Neural progenitor cell (in vitro differentiated cells): ENCODE measurements at regions not wholly inside any gene's neighbourhood (a gene's known extent, or its start where the extent isn't known, plus 50 kb on each side); places are given as distances from the start of the nearest gene placed in this dataset.

Experiments used
- DNase-seq: peaks from one replicate; pipeline ENCODE4 v3.0.0-alpha.2; 2016; ENCODE audit warnings: low spot score
- H2AFZ ChIP-seq: fragments of 200-600 bp; sonication (generic); replicated peaks from 2 replicates; pipeline ENCODE4 v1.6.1; 2016; ENCODE audit warnings: antibody characterized with exemption
- H3F3A ChIP-seq: fragments of 200-600 bp; sonication (generic); 2 replicates; pipeline ENCODE4 v1.6.1; 2016; ENCODE audit warnings: antibody characterized with exemption, low read depth
- H3K27ac ChIP-seq: fragments of 200-600 bp; sonication (generic); 2 replicates; pipeline ENCODE4 v1.5.1; 2016; ENCODE audit warnings: mild to moderate bottlenecking
- H3K27me3 ChIP-seq: fragments of 200-600 bp; sonication (generic); 2 replicates; pipeline ENCODE4 v1.6.1; 2016; ENCODE audit warnings: mild to moderate bottlenecking, moderate library complexity
- H3K36me3 ChIP-seq: fragments of 200-600 bp; sonication (generic); 2 replicates; pipeline ENCODE4 v1.5.1; 2016
- H3K4me1 ChIP-seq: fragments of 200-600 bp; sonication (generic); 2 replicates; pipeline ENCODE4 v1.6.1; 2016; ENCODE audit warnings: mixed run types
- H3K4me2 ChIP-seq: fragments of 200-600 bp; sonication (generic); 2 replicates; pipeline ENCODE4 v1.6.1; 2016
- H3K4me3 ChIP-seq: fragments of 200-600 bp; sonication (generic); 2 replicates; pipeline ENCODE4 v1.5.1; 2016
- H3K79me2 ChIP-seq: fragments of 200-600 bp; sonication (generic); 2 replicates; pipeline ENCODE4 v1.6.1; 2016; ENCODE audit warnings: low read depth
- H3K9ac ChIP-seq: fragments of 200-600 bp; sonication (generic); 2 replicates; pipeline ENCODE4 v1.6.1; 2016
- H3K9me3 ChIP-seq: fragments of 200-600 bp; sonication (generic); 2 replicates; pipeline ENCODE4 v1.5.1; 2016; ENCODE audit warnings: low read depth
- H4K20me1 ChIP-seq: fragments of 200-600 bp; sonication (generic); 2 replicates; pipeline ENCODE4 v1.6.1; 2016; ENCODE audit warnings: low read depth
- H3K27ac Mint-ChIP-seq: 3 replicates; pipeline ENCODE4 v1.8.0; 2021; ENCODE audit warnings: mixed read lengths
- H3K27me3 Mint-ChIP-seq: 2 replicates; pipeline ENCODE4 v1.8.0; 2022; ENCODE audit warnings: low read depth, mild to moderate bottlenecking, inconsistent platforms, moderate library complexity, mixed read lengths; ENCODE audit not compliant: insufficient read depth
- H3K36me3 Mint-ChIP-seq: 3 replicates; pipeline ENCODE4 v1.8.0; 2021; ENCODE audit warnings: mixed read lengths
- H3K4me1 Mint-ChIP-seq: 3 replicates; pipeline ENCODE4 v1.8.0; 2021; ENCODE audit warnings: mixed read lengths
- H3K4me3 Mint-ChIP-seq: 3 replicates; pipeline ENCODE4 v1.8.0; 2021; ENCODE audit warnings: mild to moderate bottlenecking, moderate library complexity, mixed read lengths
- H3K9me3 Mint-ChIP-seq: 3 replicates; pipeline ENCODE4 v1.8.0; 2020; ENCODE audit warnings: mixed read lengths
- EZH2 ChIP-seq: fragments of 200-600 bp; sonication (generic); IDR thresholded peaks from 2 replicates; pipeline ENCODE4 v1.6.1; 2017; ENCODE audit warnings: antibody characterized with exemption, mild to moderate bottlenecking, moderate library complexity
- EZH2phosphoT487 ChIP-seq: fragments of 200-600 bp; sonication (generic); IDR thresholded peaks from 2 replicates; pipeline ENCODE4 v1.6.1; 2017; ENCODE audit warnings: antibody characterized with exemption
- TF ChIP-seq, protein P1 (sequence below): fragments of 200-600 bp; sonication (generic); IDR thresholded peaks from 2 replicates; pipeline ENCODE4 v1.5.1; 2017; ENCODE audit warnings: antibody characterized with exemption, mild to moderate bottlenecking

GRCh38 chr5:54703565-54704255 lies 186.2 kb downstream of the SNX18 start:
- Histone ChIP-seq H3K4me2 (peak overlapping the region; percentile 47), H3K36me3 (no peaks in the 10 kb centered on the region), H3F3A (peaks cover 15% of the 10 kb centered on the region), H3K9me3 (no peaks in the 10 kb centered on the region), H3K4me3 (peak overlapping the region; percentile 3), H2AFZ (peak overlapping the region; percentile 36), H3K27ac (peak overlapping the region; percentile 18), H3K9ac (no peak overlapping the region), H4K20me1 (no peaks in the 10 kb centered on the region), H3K4me1 (peaks cover 20% of the 10 kb centered on the region), H3K27me3 (peaks cover 22% of the 10 kb centered on the region), H3K79me2 (no peaks in the 10 kb centered on the region)
- Mint-ChIP-seq H3K27me3 (no peaks in the 10 kb centered on the region), H3K4me1 (peaks cover 26% of the 10 kb centered on the region), H3K9me3 (no peaks in the 10 kb centered on the region), H3K27ac (peak overlapping the region; percentile 91), H3K36me3 (no peaks in the 10 kb centered on the region), H3K4me3 (peak overlapping the region; percentile 63)
- DNase-seq: peak; percentile 46
- TF ChIP-seq EZH2phosphoT487: no peak
- TF ChIP-seq EZH2: no peak

DNA sequence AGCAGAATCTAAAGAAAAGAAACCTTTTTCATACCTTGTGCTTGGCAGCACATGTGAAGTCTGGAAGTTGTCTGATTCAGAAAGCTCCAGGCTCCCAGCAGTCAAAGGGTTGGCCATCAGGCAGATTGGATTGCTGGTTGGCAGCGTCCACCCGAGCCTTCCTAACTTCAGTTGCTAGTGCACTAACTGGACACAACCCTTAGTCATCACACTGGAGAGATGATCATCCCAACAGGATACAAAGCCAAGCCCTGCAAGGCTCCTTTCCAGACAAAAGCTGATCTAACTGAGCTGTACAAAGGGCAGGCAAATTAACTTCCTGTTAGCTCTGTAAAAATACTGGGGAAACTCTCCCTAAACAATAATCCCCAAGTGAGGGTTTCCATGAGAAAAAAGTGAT lies 185.6 kb downstream of the SNX18 start:
- Histone ChIP-seq H3K4me2 (peak overlapping the region; percentile 47), H3K9me3 (no peaks in the 10 kb centered on the region), H3K4me1 (peaks cover 20% of the 10 kb centered on the region), H3K4me3 (peak overlapping the region; percentile 3), H2AFZ (peak overlapping the region; percentile 36), H3K27ac (no peak overlapping the region), H4K20me1 (no peaks in the 10 kb centered on the region), H3K27me3 (peaks cover 22% of the 10 kb centered on the region), H3F3A (peaks cover 15% of the 10 kb centered on the region), H3K9ac (no peak overlapping the region), H3K36me3 (no peaks in the 10 kb centered on the region), H3K79me2 (no peaks in the 10 kb centered on the region)
- Mint-ChIP-seq H3K36me3 (no peaks in the 10 kb centered on the region), H3K27me3 (no peaks in the 10 kb centered on the region), H3K27ac (peak overlapping the region; percentile 91), H3K4me1 (peaks cover 26% of the 10 kb centered on the region), H3K9me3 (no peaks in the 10 kb centered on the region), H3K4me3 (peak overlapping the region; percentile 63)
- TF ChIP-seq EZH2 (no peak), EZH2phosphoT487 (no peak)
- TF ChIP-seq, protein P1, sequence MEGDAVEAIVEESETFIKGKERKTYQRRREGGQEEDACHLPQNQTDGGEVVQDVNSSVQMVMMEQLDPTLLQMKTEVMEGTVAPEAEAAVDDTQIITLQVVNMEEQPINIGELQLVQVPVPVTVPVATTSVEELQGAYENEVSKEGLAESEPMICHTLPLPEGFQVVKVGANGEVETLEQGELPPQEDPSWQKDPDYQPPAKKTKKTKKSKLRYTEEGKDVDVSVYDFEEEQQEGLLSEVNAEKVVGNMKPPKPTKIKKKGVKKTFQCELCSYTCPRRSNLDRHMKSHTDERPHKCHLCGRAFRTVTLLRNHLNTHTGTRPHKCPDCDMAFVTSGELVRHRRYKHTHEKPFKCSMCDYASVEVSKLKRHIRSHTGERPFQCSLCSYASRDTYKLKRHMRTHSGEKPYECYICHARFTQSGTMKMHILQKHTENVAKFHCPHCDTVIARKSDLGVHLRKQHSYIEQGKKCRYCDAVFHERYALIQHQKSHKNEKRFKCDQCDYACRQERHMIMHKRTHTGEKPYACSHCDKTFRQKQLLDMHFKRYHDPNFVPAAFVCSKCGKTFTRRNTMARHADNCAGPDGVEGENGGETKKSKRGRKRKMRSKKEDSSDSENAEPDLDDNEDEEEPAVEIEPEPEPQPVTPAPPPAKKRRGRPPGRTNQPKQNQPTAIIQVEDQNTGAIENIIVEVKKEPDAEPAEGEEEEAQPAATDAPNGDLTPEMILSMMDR: no peak
- DNase-seq: peak; percentile 56

GRCh38 chr5:54702470-54702869 lies 184.9 kb downstream of the SNX18 start:
- H3K4me2 ChIP-seq: peak overlapping the region; percentile 47

More at GRCh38 chr5:54702470-54702869, 184.9 kb downstream of the SNX18 start:
- no peaks in the 10 kb centered on the region for H3K79me2 ChIP-seq
- no peak overlapping the region for H2AFZ ChIP-seq
- Mint-ChIP-seq H3K27me3 (no peaks in the 10 kb centered on the region), H3K4me3 (no peak overlapping the region), H3K27ac (no peak overlapping the region), H3K36me3 (no peaks in the 10 kb centered on the region), H3K9me3 (no peaks in the 10 kb centered on the region), H3K4me1 (peaks cover 26% of the 10 kb centered on the region)
- H3K27me3 ChIP-seq: peaks cover 22% of the 10 kb centered on the region
- H3K4me3 ChIP-seq: no peak overlapping the region
- DNase-seq: no peak
- H3K9ac ChIP-seq: no peak overlapping the region
- H3K36me3 ChIP-seq: no peaks in the 10 kb centered on the region
- TF ChIP-seq EZH2phosphoT487: no peak
- TF ChIP-seq, protein P1: no peak
- TF ChIP-seq EZH2: no peak
- no peaks in the 10 kb centered on the region for H4K20me1 ChIP-seq
- H3K4me1 ChIP-seq: peaks cover 20% of the 10 kb centered on the region
- peaks cover 15% of the 10 kb centered on the region for H3F3A ChIP-seq
- no peak overlapping the region for H3K27ac ChIP-seq
- no peaks in the 10 kb centered on the region for H3K9me3 ChIP-seq
